H1 (cell line): ENCODE measurements at regions not wholly inside any gene's neighbourhood (a gene's known extent, or its start where the extent isn't known, plus 50 kb on each side); places are given as distances from the start of the nearest gene placed in this dataset.

Experiments
- CHD1 ChIP-seq: IDR thresholded peaks from 2 replicates; pipeline ENCODE4 v1.6.1; 2012; ENCODE audit warnings: low read depth, low read length, improper control_type of control experiment
- EP300 ChIP-seq, 2 experiments: IDR thresholded peaks; 1 replicate in 1 of 2; 2 replicates in 1 of 2; pipeline ENCODE4 v1.6.1; 2011 to 2012; ENCODE audit warnings: low read depth in 2 of 2, low read length in 2 of 2, mild to moderate bottlenecking in 2 of 2, borderline replicate concordance in 1 of 2, inconsistent platforms in 1 of 2, moderate library complexity in 1 of 2
- EZH2 ChIP-seq: fragments of 200-600 bp; sonication (generic); IDR thresholded peaks from 2 replicates; pipeline ENCODE4 v1.7.1; 2012; ENCODE audit warnings: low read depth, mild to moderate bottlenecking, moderate library complexity, low read length, inconsistent platforms; ENCODE audit not compliant: severe bottlenecking
- JUN ChIP-seq: IDR thresholded peaks from 2 replicates; pipeline ENCODE4 v1.6.1; 2011; ENCODE audit warnings: low read depth, mild to moderate bottlenecking, improper control_type of control experiment, low read length
- POLR2A ChIP-seq, 2 experiments: IDR thresholded peaks; 1 replicate in 1 of 2; 2 replicates in 1 of 2; pipeline ENCODE4 v1.6.1; 2011; ENCODE audit warnings: low read depth in 2 of 2, low read length in 2 of 2, mild to moderate bottlenecking in 2 of 2; ENCODE audit errors: control extremely low read depth in 1 of 2
- POLR2AphosphoS5 ChIP-seq: IDR thresholded peaks from 2 replicates; pipeline ENCODE4 v1.6.1; 2011; ENCODE audit warnings: low read depth, low read length
- RAD21 ChIP-seq, 2 experiments: IDR thresholded peaks in 1 of 2; conservative IDR thresholded peaks in 1 of 2; 2 replicates each; pipeline ENCODE4 v1.6.1; 2011; ENCODE audit warnings: low read depth in 2 of 2, low read length in 2 of 2, improper control_type of control experiment in 1 of 2, inconsistent platforms in 1 of 2, mild to moderate bottlenecking in 1 of 2, moderate library complexity in 1 of 2
- RFX5 ChIP-seq: IDR thresholded peaks from 2 replicates; pipeline ENCODE4 v1.6.1; 2011; ENCODE audit warnings: low read depth, low read length, improper control_type of control experiment, borderline replicate concordance
- RNF2 ChIP-seq: fragments of 200-900, 300-1000 bp; sonication (generic); IDR thresholded peaks from 2 replicates; pipeline ENCODE4 v1.7.1; 2016; ENCODE audit warnings: borderline replicate concordance, low read depth, mild to moderate bottlenecking, antibody characterized with exemption, low read length; ENCODE audit not compliant: poor library complexity, severe bottlenecking; ENCODE audit errors: missing control alignments
- SP1 ChIP-seq: IDR thresholded peaks from 2 replicates; pipeline ENCODE4 v1.6.1; 2011; ENCODE audit warnings: low read depth, low read length
- TAF1 ChIP-seq: IDR thresholded peaks from 2 replicates; pipeline ENCODE4 v1.6.1; 2011; ENCODE audit warnings: mild to moderate bottlenecking, low read depth, low read length
- TF ChIP-seq, protein P1 (sequence below), 3 experiments: IDR thresholded peaks; 1 replicate in 2 of 3; 2 replicates in 1 of 3; pipeline versions ENCODE4 v1.5.1 to v1.6.1; 2011; ENCODE audit warnings: low read length in 3 of 3, mild to moderate bottlenecking in 3 of 3, inconsistent platforms in 2 of 3, low read depth in 1 of 3, moderate library complexity in 1 of 3; ENCODE audit not compliant: insufficient read depth in 1 of 3; ENCODE audit errors: control extremely low read depth in 1 of 3

DNA sequence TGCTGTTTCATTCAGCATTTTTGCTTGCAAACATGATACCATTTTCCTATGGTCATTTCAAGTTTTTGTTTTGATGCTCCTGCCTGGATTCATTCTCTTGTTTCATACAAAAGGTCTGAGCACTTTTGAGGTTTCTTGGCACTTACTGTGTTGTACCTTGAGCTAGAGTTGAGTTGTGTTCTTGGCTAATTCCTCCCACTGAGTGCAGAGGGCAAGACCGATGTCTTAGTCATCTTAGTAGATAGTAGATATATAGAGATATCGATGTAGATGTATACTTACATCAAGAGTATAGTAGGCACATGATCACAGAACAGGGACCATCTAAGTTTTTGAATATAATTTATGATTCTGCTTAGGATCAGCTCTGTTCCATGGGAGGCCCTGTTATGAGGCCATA is 366.6 kb downstream of the OSTF1 start:
- TF ChIP-seq POLR2A (IDR thresholded peaks at IDR 0.05; ENCODE audit: control extremely low read depth in 1 of 2, low read depth in 2 of 2, low read length in 2 of 2) (no peak), CHD1 (no peak), EP300 (IDR thresholded peaks at IDR 0.05; ENCODE audit: borderline replicate concordance in 1 of 2, low read depth in 2 of 2, low read length in 2 of 2) (no peak), TAF1 (no peak), RFX5 (no peak), RNF2 (no peak), EZH2 (no peak), POLR2AphosphoS5 (no peak), SP1 (no peak), RAD21 (IDR thresholded peaks at IDR 0.05 in 1 of 2, conservative IDR thresholded peaks at IDR 0.05 in 1 of 2; ENCODE audit: low read depth in 2 of 2, low read length in 2 of 2) (no peak), JUN (no peak)
- TF ChIP-seq, protein P1, sequence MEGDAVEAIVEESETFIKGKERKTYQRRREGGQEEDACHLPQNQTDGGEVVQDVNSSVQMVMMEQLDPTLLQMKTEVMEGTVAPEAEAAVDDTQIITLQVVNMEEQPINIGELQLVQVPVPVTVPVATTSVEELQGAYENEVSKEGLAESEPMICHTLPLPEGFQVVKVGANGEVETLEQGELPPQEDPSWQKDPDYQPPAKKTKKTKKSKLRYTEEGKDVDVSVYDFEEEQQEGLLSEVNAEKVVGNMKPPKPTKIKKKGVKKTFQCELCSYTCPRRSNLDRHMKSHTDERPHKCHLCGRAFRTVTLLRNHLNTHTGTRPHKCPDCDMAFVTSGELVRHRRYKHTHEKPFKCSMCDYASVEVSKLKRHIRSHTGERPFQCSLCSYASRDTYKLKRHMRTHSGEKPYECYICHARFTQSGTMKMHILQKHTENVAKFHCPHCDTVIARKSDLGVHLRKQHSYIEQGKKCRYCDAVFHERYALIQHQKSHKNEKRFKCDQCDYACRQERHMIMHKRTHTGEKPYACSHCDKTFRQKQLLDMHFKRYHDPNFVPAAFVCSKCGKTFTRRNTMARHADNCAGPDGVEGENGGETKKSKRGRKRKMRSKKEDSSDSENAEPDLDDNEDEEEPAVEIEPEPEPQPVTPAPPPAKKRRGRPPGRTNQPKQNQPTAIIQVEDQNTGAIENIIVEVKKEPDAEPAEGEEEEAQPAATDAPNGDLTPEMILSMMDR (IDR thresholded peaks at IDR 0.05; ENCODE audit: control extremely low read depth in 1 of 3, insufficient read depth in 1 of 3, low read depth in 1 of 3, low read length in 3 of 3) = no peak
